HCT116 (cell line): ENCODE measurements at regions not wholly inside any gene's neighbourhood (a gene's known extent, or its start where the extent isn't known, plus 50 kb on each side); places are given as distances from the start of the nearest gene placed in this dataset.

Experiments
- ATAC-seq: fragments of 200-7000 bp; cut with Tn5 transposase; 2 replicates; pipeline ENCODE4 v1.9.1; 2020; ENCODE audit warnings: mild to moderate bottlenecking, moderate library complexity
- BruUV-seq: library from RNA; stranded (reverse); fragments of 400-500 nt; replicated peaks from 2 replicates; lab custom pipeline; 2021; lab: Mats Ljungman, UMichigan
- CTCF ChIA-PET: fragments of 300-600 bp; sonication (Branson Sonifier 250); formaldehyde crosslinking; loops from one replicate; lab custom pipeline; 2021; ENCODE audit warnings: antibody characterized with exemption; lab: Charles Lee
- POLR2A ChIA-PET: fragments of 300-600, 350-600 bp; sonication (Branson Sonifier 250); formaldehyde crosslinking; loops from one replicate; lab custom pipeline; 2021; ENCODE audit warnings: antibody characterized with exemption; lab: Charles Lee
- RAD21 ChIA-PET, 2 experiments: fragments of 300-600 bp; sonication (Branson Sonifier 250); formaldehyde crosslinking; loops; one replicate each; lab custom pipeline; 2023; ENCODE audit warnings: low total read pairs in 2 of 2; ENCODE audit not compliant: uncharacterized antibody in 2 of 2, unreplicated experiment in 2 of 2, low non-redundant PET in 1 of 2; lab: Charles Lee
- DNase-seq: peaks from one replicate; pipeline ENCODE4 v3.0.0-alpha.2; 2010; ENCODE audit warnings: low read depth, low spot score
- H2AFZ ChIP-seq: fragments of 200-600 bp; shearing (Covaris generic), sonication (generic); 2 replicates; pipeline ENCODE4 v1.6.1; 2017; ENCODE audit warnings: low read depth, mixed run types, mixed read lengths, antibody characterized with exemption, low read length; ENCODE audit not compliant: poor library complexity, severe bottlenecking
- H3K27ac ChIP-seq: 2 replicates; pipeline ENCODE4 v1.5.1; 2012; ENCODE audit warnings: low read depth, low read length
- H3K27me3 ChIP-seq: fragments of 200-600 bp; sonication (generic); 2 replicates; pipeline ENCODE4 v1.6.1; 2016; ENCODE audit warnings: mixed run types, low read length, mixed read lengths; ENCODE audit not compliant: insufficient read depth
- H3K36me3 ChIP-seq, 2 experiments: fragments of 200-500 bp in 1 of 2; fragments of 200-600 bp in 1 of 2; sonication (Bioruptor generic) in 1 of 2; sonication (generic) in 1 of 2; 2 replicates each; pipeline versions ENCODE4 v1.5.1 to v1.6.1; 2014 to 2016; ENCODE audit warnings: low read length in 2 of 2, inconsistent platforms in 1 of 2, mixed read lengths in 1 of 2, mixed run types in 1 of 2; ENCODE audit not compliant: insufficient read depth in 2 of 2, control insufficient read depth in 1 of 2
- H3K4me1 ChIP-seq, 2 experiments: fragments of 200-600 bp in 1 of 2; sonication (generic) in 1 of 2; 2 replicates each; pipeline versions ENCODE4 v1.5.1 to v1.6.1; 2012 to 2017; ENCODE audit warnings: low read length in 2 of 2, inconsistent platforms in 1 of 2, mild to moderate bottlenecking in 1 of 2, mixed read lengths in 1 of 2, mixed run types in 1 of 2, moderate library complexity in 1 of 2; ENCODE audit not compliant: insufficient read depth in 2 of 2, control insufficient read depth in 1 of 2
- H3K4me2 ChIP-seq: fragments of 200-600 bp; sonication (generic); 2 replicates; pipeline ENCODE4 v1.6.1; 2017; ENCODE audit warnings: mixed run types, low read length, mixed read lengths
- H3K4me3 ChIP-seq, 2 experiments: fragments of 200-600 bp in 1 of 2; sonication (generic) in 1 of 2; replicated peaks in 1 of 2; 2 replicates each; pipeline ENCODE4 v1.5.1; 2011 to 2016; ENCODE audit warnings: low read length in 2 of 2, control low read depth in 1 of 2, low read depth in 1 of 2, mild to moderate bottlenecking in 1 of 2, mixed read lengths in 1 of 2, mixed run types in 1 of 2
- H3K79me2 ChIP-seq: fragments of 200-600 bp; sonication (generic); 2 replicates; pipeline ENCODE4 v1.6.1; 2017; ENCODE audit warnings: mild to moderate bottlenecking, mixed run types, low read length, moderate library complexity, mixed read lengths; ENCODE audit not compliant: insufficient read depth
- H3K9ac ChIP-seq: fragments of 200-600 bp; sonication (generic); 2 replicates; pipeline ENCODE4 v1.6.1; 2016; ENCODE audit warnings: low read length, mixed read lengths
- H3K9me2 ChIP-seq: fragments of 200-600 bp; sonication (generic), shearing (Covaris generic); 2 replicates; pipeline ENCODE4 v1.6.1; 2017; ENCODE audit warnings: mixed run types, mild to moderate bottlenecking, moderate library complexity; ENCODE audit not compliant: insufficient read depth
- H3K9me3 ChIP-seq, 2 experiments: fragments of 200-500 bp in 1 of 2; fragments of 200-600 bp in 1 of 2; sonication (Bioruptor generic) in 1 of 2; sonication (generic) in 1 of 2; 2 replicates each; pipeline ENCODE4 v1.6.1; 2014 to 2017; ENCODE audit warnings: low read length in 2 of 2, mixed read lengths in 2 of 2, inconsistent platforms in 1 of 2, low read depth in 1 of 2, mild to moderate bottlenecking in 1 of 2, mixed run types in 1 of 2, moderate library complexity in 1 of 2; ENCODE audit not compliant: control insufficient read depth in 1 of 2, insufficient read depth in 1 of 2
- H4K20me1 ChIP-seq: fragments of 200-600 bp; sonication (generic), shearing (Covaris generic); 2 replicates; pipeline ENCODE4 v1.6.1; 2017; ENCODE audit warnings: mixed run types, mild to moderate bottlenecking, moderate library complexity; ENCODE audit not compliant: insufficient read depth
- CBX3 ChIP-seq: IDR thresholded peaks from 2 replicates; pipeline ENCODE4 v1.6.1; 2012; ENCODE audit warnings: low read depth
- ELF1 ChIP-seq: IDR thresholded peaks from 2 replicates; pipeline ENCODE4 v1.6.1; 2012; ENCODE audit warnings: low read depth, borderline replicate concordance
- EZH2 ChIP-seq: fragments of 200-600 bp; sonication (generic); IDR thresholded peaks from 2 replicates; pipeline ENCODE4 v1.6.1; 2017; ENCODE audit warnings: antibody characterized with exemption, mixed run types
- POLR2A ChIP-seq: IDR thresholded peaks from 2 replicates; pipeline ENCODE4 v1.7.0; 2011; ENCODE audit warnings: borderline replicate concordance; ENCODE audit not compliant: insufficient read depth, insufficient read length; ENCODE audit errors: extremely low read depth
- POLR2AphosphoS5 ChIP-seq: IDR thresholded peaks from 2 replicates; pipeline ENCODE4 v1.6.1; 2011; ENCODE audit warnings: mild to moderate bottlenecking, low read depth, low read length, moderate library complexity
- RAD21 ChIP-seq: IDR thresholded peaks from 2 replicates; pipeline ENCODE4 v1.6.1; 2012; ENCODE audit warnings: low read depth, mild to moderate bottlenecking
- TCF7L2 ChIP-seq: IDR thresholded peaks from 2 replicates; pipeline ENCODE4 v1.7.0; 2011; ENCODE audit warnings: borderline replicate concordance, inconsistent platforms; ENCODE audit not compliant: insufficient read depth, insufficient read length; ENCODE audit errors: extremely low read depth
- ZFX ChIP-seq: fragments of 450-650 bp; IDR thresholded peaks from 2 replicates; pipeline ENCODE4 v1.6.1; 2017
- ZNF274 ChIP-seq: fragments of 200-500 bp; sonication (Bioruptor generic); IDR thresholded peaks from 2 replicates; pipeline ENCODE4 v1.6.1; 2014; ENCODE audit warnings: mild to moderate bottlenecking, low read depth, low read length, inconsistent platforms
- intact Hi-C: fragments of 100-400 bp; cut with micrococcal nuclease; formaldehyde crosslinking; loops from 2 replicates; pipeline ENCODE4 v1.10.0; 2022
- TF ChIP-seq, protein P1 (sequence below), 3 experiments: fragments of 200-600 bp in 1 of 3; sonication (generic) in 1 of 3; IDR thresholded peaks in 2 of 3; conservative IDR thresholded peaks in 1 of 3; 2 replicates each; pipeline ENCODE4 v1.5.1; 2012 to 2017; ENCODE audit warnings: low read depth in 2 of 3, low read length in 2 of 3, antibody characterized with exemption in 1 of 3, borderline replicate concordance in 1 of 3, control low read depth in 1 of 3, mild to moderate bottlenecking in 1 of 3, mixed read lengths in 1 of 3, mixed run types in 1 of 3, moderate library complexity in 1 of 3; ENCODE audit not compliant: insufficient read depth in 1 of 3
- TF ChIP-seq, protein P2 (sequence below): IDR thresholded peaks from 2 replicates; pipeline ENCODE4 v1.6.1; 2012; ENCODE audit warnings: low read depth

DNA sequence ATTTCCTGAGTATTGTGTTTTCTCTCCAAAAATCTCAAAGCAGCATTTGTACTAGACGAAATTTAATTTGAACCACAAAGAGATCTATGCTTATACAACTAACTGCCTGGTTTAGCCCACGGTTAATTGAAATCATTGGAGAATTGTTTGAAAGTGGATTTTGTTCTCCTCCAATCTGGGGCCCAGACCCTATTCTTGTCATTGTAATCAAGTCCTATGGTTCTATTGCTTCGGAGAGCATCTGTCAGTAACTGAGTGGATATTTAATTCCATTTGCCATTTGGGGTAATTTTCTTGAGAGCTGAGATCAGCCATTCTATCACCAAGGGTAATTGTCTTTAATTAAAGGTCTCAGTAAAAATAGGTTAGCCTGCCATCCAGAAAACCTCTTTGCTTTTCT is 117.0 kb upstream of the KCNG1 start:
- TF ChIP-seq ZFX = no peak
- TF ChIP-seq, all 23 proteins: peak for 0
- no peak overlapping the region for H2AFZ ChIP-seq
- H3K79me2 ChIP-seq = no peaks in the 10 kb centered on the region
- H4K20me1 ChIP-seq = no peaks in the 10 kb centered on the region
- peaks cover 11% of the 10 kb centered on the region for H3K27me3 ChIP-seq
- no peak overlapping the region for H3K27ac ChIP-seq
- ChIA-PET CTCF (no interaction called here), POLR2A (no interaction called here), RAD21 (no interaction called here)
- no peak overlapping the region for H3K4me2 ChIP-seq
- ATAC-seq (no peak), DNase-seq (no peak)
- no TSS peak for BruUV-seq
- H3K9me3 ChIP-seq = no peaks in the 10 kb centered on the region
- no peak overlapping the region for H3K4me3 ChIP-seq
- H3K4me1 ChIP-seq = no peaks in the 10 kb centered on the region
- H3K9me2 ChIP-seq = no peaks in the 10 kb centered on the region
- no peak overlapping the region for H3K9ac ChIP-seq
- no peaks in the 10 kb centered on the region for H3K36me3 ChIP-seq
- intact Hi-C loops = no loop called here

DNA sequence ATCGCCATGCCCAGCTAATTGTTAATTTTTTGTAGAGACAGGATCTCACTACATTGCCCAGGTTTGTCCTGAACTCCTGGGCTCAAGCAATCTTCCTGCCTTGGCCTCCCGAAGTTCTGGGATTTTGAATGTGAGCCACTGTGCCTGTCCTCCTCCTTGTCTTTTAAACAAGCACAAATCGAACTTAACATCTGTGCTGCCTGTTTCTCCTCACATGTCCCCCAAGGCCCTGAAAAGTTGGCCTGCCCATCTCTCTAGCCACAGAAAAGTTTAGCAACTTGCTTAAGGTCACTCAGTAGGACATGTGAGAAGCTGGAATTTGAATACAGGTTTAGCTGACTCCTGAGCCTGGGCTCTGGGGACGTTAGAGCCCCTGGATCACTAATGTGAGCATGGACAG is 115.7 kb upstream of the KCNG1 start:
- Histone ChIP-seq H3K79me2 (no peaks in the 10 kb centered on the region), H3K27me3 (peaks cover 2% of the 10 kb centered on the region; the same call in 1 of the 2 replicates), H2AFZ (no peak overlapping the region), H3K4me2 (no peak overlapping the region), H3K36me3 (no peaks in the 10 kb centered on the region), H3K9me3 (no peaks in the 10 kb centered on the region), H3K4me3 (no peak overlapping the region), H3K9ac (no peak overlapping the region)
- ChIA-PET POLR2A (no interaction called here), CTCF (no interaction called here), RAD21 (no interaction called here)
- DNase-seq (no peak), ATAC-seq (no peak)
- intact Hi-C loops = no loop called here
- no TSS peak for BruUV-seq
- TF ChIP-seq POLR2AphosphoS5 (no peak), ELF1 (no peak), ZFX (no peak), EZH2 (no peak), ZNF274 (no peak), CBX3 (no peak), RAD21 (no peak), POLR2A (no peak), TCF7L2 (no peak)
- TF ChIP-seq, protein P1, sequence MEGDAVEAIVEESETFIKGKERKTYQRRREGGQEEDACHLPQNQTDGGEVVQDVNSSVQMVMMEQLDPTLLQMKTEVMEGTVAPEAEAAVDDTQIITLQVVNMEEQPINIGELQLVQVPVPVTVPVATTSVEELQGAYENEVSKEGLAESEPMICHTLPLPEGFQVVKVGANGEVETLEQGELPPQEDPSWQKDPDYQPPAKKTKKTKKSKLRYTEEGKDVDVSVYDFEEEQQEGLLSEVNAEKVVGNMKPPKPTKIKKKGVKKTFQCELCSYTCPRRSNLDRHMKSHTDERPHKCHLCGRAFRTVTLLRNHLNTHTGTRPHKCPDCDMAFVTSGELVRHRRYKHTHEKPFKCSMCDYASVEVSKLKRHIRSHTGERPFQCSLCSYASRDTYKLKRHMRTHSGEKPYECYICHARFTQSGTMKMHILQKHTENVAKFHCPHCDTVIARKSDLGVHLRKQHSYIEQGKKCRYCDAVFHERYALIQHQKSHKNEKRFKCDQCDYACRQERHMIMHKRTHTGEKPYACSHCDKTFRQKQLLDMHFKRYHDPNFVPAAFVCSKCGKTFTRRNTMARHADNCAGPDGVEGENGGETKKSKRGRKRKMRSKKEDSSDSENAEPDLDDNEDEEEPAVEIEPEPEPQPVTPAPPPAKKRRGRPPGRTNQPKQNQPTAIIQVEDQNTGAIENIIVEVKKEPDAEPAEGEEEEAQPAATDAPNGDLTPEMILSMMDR (IDR thresholded peaks at IDR 0.05 in 2 of 3, conservative IDR thresholded peaks at IDR 0.05 in 1 of 3; ENCODE audit: borderline replicate concordance in 1 of 3, insufficient read depth in 1 of 3, low read depth in 2 of 3, low read length in 2 of 3) = no peak
- TF ChIP-seq, protein P2, sequence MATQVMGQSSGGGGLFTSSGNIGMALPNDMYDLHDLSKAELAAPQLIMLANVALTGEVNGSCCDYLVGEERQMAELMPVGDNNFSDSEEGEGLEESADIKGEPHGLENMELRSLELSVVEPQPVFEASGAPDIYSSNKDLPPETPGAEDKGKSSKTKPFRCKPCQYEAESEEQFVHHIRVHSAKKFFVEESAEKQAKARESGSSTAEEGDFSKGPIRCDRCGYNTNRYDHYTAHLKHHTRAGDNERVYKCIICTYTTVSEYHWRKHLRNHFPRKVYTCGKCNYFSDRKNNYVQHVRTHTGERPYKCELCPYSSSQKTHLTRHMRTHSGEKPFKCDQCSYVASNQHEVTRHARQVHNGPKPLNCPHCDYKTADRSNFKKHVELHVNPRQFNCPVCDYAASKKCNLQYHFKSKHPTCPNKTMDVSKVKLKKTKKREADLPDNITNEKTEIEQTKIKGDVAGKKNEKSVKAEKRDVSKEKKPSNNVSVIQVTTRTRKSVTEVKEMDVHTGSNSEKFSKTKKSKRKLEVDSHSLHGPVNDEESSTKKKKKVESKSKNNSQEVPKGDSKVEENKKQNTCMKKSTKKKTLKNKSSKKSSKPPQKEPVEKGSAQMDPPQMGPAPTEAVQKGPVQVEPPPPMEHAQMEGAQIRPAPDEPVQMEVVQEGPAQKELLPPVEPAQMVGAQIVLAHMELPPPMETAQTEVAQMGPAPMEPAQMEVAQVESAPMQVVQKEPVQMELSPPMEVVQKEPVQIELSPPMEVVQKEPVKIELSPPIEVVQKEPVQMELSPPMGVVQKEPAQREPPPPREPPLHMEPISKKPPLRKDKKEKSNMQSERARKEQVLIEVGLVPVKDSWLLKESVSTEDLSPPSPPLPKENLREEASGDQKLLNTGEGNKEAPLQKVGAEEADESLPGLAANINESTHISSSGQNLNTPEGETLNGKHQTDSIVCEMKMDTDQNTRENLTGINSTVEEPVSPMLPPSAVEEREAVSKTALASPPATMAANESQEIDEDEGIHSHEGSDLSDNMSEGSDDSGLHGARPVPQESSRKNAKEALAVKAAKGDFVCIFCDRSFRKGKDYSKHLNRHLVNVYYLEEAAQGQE = no peak
- TF ChIP-seq, all 23 proteins: peak for 0
- no peak overlapping the region for H3K27ac ChIP-seq
- H3K9me2 ChIP-seq = no peaks in the 10 kb centered on the region
- no peaks in the 10 kb centered on the region for H4K20me1 ChIP-seq
- H3K4me1 ChIP-seq = no peaks in the 10 kb centered on the region
